ENCODE measurements at regions not wholly inside any gene's neighbourhood (a gene's known extent, or its start where the extent isn't known, plus 50 kb on each side); places are given as distances from the start of the nearest gene placed in this dataset.

- TF ChIP-seq, protein P1, sequence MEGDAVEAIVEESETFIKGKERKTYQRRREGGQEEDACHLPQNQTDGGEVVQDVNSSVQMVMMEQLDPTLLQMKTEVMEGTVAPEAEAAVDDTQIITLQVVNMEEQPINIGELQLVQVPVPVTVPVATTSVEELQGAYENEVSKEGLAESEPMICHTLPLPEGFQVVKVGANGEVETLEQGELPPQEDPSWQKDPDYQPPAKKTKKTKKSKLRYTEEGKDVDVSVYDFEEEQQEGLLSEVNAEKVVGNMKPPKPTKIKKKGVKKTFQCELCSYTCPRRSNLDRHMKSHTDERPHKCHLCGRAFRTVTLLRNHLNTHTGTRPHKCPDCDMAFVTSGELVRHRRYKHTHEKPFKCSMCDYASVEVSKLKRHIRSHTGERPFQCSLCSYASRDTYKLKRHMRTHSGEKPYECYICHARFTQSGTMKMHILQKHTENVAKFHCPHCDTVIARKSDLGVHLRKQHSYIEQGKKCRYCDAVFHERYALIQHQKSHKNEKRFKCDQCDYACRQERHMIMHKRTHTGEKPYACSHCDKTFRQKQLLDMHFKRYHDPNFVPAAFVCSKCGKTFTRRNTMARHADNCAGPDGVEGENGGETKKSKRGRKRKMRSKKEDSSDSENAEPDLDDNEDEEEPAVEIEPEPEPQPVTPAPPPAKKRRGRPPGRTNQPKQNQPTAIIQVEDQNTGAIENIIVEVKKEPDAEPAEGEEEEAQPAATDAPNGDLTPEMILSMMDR (IDR thresholded peaks at IDR 0.05) = no peak
- no peak for TF ChIP-seq POLR2A (IDR thresholded peaks at IDR 0.05)
These were observed 236.3 kb upstream of the NRXN1 start for GRCh38 chr2:51268191-51268590.

Measured in Peyer's patch (tissue), 4 donors.